ENCODE measurements at regions not wholly inside any gene's neighbourhood (a gene's known extent, or its start where the extent isn't known, plus 50 kb on each side); places are given as distances from the start of the nearest gene placed in this dataset.

DNA sequence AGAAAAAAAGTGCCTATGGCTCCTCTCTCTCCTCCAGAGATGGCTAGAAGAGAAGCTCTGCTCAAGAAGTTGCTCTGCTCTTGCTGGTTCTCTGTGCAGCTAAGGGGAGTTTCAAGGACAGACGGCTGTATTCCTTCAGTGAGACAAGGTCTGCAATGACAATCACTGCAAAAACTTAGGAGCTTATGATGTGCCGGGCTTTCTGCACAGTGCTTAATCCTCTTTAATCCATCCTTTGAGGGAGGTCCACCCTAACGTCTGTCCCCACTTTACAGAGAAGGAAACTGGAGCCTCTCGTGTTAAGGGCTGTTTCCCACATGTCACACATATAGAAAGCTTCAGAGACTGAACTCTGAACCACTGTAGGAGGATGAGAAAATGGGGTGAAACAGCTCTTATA lies 260.6 kb downstream of the MEX3B start:
- H3K27ac ChIP-seq (ENCODE audit: low read length): no peak overlapping the region
- peaks cover 8% of the 10 kb centered on the region; the same call in 1 of the 2 replicates for H3K4me1 ChIP-seq (ENCODE audit: low read length)
- H3K9me2 ChIP-seq (replicated peaks; ENCODE audit: insufficient read depth, low read length): no peaks in the 10 kb centered on the region
- H3F3A ChIP-seq (ENCODE audit: insufficient read depth, low read length): peaks cover 15% of the 10 kb centered on the region
- no peak overlapping the region for H3K4me2 ChIP-seq (ENCODE audit: low read depth, low read length)
- DNase-seq: no peak
- H3K4me3 ChIP-seq (ENCODE audit: low read length): no peak overlapping the region
- TF ChIP-seq CTCF (IDR thresholded peaks at IDR 0.05; ENCODE audit: low read length): no peak
- TF ChIP-seq EZH2phosphoT487 (IDR thresholded peaks at IDR 0.05; ENCODE audit: low read length): no peak
- TF ChIP-seq EZH2 (optimal IDR thresholded peaks at IDR 0.05; ENCODE audit: low read depth, low read length): no peak
- H3K27me3 ChIP-seq (replicated peaks; ENCODE audit: insufficient read depth, low read length): no peaks in the 10 kb centered on the region
- H3K9ac ChIP-seq (ENCODE audit: low read length): no peak overlapping the region
- no peaks in the 10 kb centered on the region for H4K20me1 ChIP-seq (ENCODE audit: insufficient read depth, low read length)
- no peaks in the 10 kb centered on the region for H3K36me3 ChIP-seq (replicated peaks; ENCODE audit: insufficient read depth, low read length)
- no peak overlapping the region for H2AFZ ChIP-seq (ENCODE audit: low read length)
- H3K79me2 ChIP-seq (ENCODE audit: low read length): no peaks in the 10 kb centered on the region
- H3K9me3 ChIP-seq (replicated peaks; ENCODE audit: insufficient read depth, low read length): no peaks in the 10 kb centered on the region

GRCh38 chr15:81784751-81785150 lies 261.1 kb downstream of the MEX3B start:
- no peaks in the 10 kb centered on the region for H3K36me3 ChIP-seq (replicated peaks; ENCODE audit: insufficient read depth, low read length)
- H3K4me2 ChIP-seq (ENCODE audit: low read depth, low read length): no peak overlapping the region
- peaks cover 8% of the 10 kb centered on the region; the same call in 1 of the 2 replicates for H3K4me1 ChIP-seq (ENCODE audit: low read length)
- H4K20me1 ChIP-seq (ENCODE audit: insufficient read depth, low read length): no peaks in the 10 kb centered on the region
- H3K9me3 ChIP-seq (replicated peaks; ENCODE audit: insufficient read depth, low read length): no peaks in the 10 kb centered on the region
- H3F3A ChIP-seq (ENCODE audit: insufficient read depth, low read length): peaks cover 10% of the 10 kb centered on the region
- H3K27ac ChIP-seq (ENCODE audit: low read length): no peak overlapping the region
- H3K9me2 ChIP-seq (replicated peaks; ENCODE audit: insufficient read depth, low read length): no peaks in the 10 kb centered on the region
- H3K79me2 ChIP-seq (ENCODE audit: low read length): no peaks in the 10 kb centered on the region
- no peak overlapping the region for H3K4me3 ChIP-seq (ENCODE audit: low read length)
- no peak overlapping the region for H2AFZ ChIP-seq (ENCODE audit: low read length)
- no peak for DNase-seq
- no peaks in the 10 kb centered on the region for H3K27me3 ChIP-seq (replicated peaks; ENCODE audit: insufficient read depth, low read length)
- TF ChIP-seq EZH2 (optimal IDR thresholded peaks at IDR 0.05; ENCODE audit: low read depth, low read length) (no peak), EZH2phosphoT487 (IDR thresholded peaks at IDR 0.05; ENCODE audit: low read length) (no peak), CTCF (IDR thresholded peaks at IDR 0.05; ENCODE audit: low read length) (no peak)
- no peak overlapping the region for H3K9ac ChIP-seq (ENCODE audit: low read length)

GRCh38 chr15:81783586-81783985 lies 262.2 kb downstream of the MEX3B start:
- H3K4me2 ChIP-seq (ENCODE audit: low read depth, low read length): no peak overlapping the region
- TF ChIP-seq EZH2phosphoT487 (IDR thresholded peaks at IDR 0.05; ENCODE audit: low read length) (no peak), EZH2 (optimal IDR thresholded peaks at IDR 0.05; ENCODE audit: low read depth, low read length) (no peak), CTCF (IDR thresholded peaks at IDR 0.05; ENCODE audit: low read length) (no peak)
- H3K4me1 ChIP-seq (ENCODE audit: low read length): no peaks in the 10 kb centered on the region
- H3K4me3 ChIP-seq (ENCODE audit: low read length): no peak overlapping the region
- H3K27me3 ChIP-seq (replicated peaks; ENCODE audit: insufficient read depth, low read length): no peaks in the 10 kb centered on the region
- H3K9me3 ChIP-seq (replicated peaks; ENCODE audit: insufficient read depth, low read length): no peaks in the 10 kb centered on the region
- no peaks in the 10 kb centered on the region for H3K9me2 ChIP-seq (replicated peaks; ENCODE audit: insufficient read depth, low read length)
- no peaks in the 10 kb centered on the region for H4K20me1 ChIP-seq (ENCODE audit: insufficient read depth, low read length)
- no peaks in the 10 kb centered on the region for H3F3A ChIP-seq (ENCODE audit: insufficient read depth, low read length)
- no peak overlapping the region for H2AFZ ChIP-seq (ENCODE audit: low read length)
- H3K27ac ChIP-seq (ENCODE audit: low read length): no peak overlapping the region
- H3K9ac ChIP-seq (ENCODE audit: low read length): no peak overlapping the region
- H3K79me2 ChIP-seq (ENCODE audit: low read length): no peaks in the 10 kb centered on the region
- no peaks in the 10 kb centered on the region for H3K36me3 ChIP-seq (replicated peaks; ENCODE audit: insufficient read depth, low read length)
- no peak for DNase-seq

All from MM.1S (cell line).